C4-2B (cell line): ENCODE measurements at regions not wholly inside any gene's neighbourhood (a gene's known extent, or its start where the extent isn't known, plus 50 kb on each side); places are given as distances from the start of the nearest gene placed in this dataset.

ENCODE experiments used
- CTCF ChIP-seq: fragments of 450-650 bp; conservative IDR thresholded peaks from 2 replicates; pipeline ENCODE4 v1.5.1; 2017; ENCODE audit warnings: mild to moderate bottlenecking
- ZFX ChIP-seq: fragments of 450-650 bp; IDR thresholded peaks from 2 replicates; pipeline ENCODE4 v1.6.1; 2017

DNA sequence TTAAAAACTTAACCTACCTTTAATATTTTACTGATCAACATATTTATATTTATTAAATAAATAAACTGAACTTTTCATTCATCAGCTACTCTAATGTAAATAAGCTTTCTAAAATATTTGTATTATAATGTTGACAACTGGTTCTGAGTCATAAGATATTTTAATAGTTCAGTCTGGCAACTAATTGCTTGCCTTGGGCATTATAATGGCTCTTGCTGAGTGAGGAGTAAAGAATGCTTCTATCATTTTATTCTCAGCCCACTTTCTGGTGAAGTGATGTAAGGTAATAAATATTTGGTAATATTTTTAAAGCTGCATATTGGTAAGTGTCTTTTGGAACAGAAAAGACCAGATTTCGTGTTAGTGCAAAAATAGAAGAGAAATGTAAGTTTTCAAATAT, 81.5 kb downstream of the DIPK2A start:
- TF ChIP-seq CTCF (no peak), ZFX (no peak)
